ENCODE measurements at regions not wholly inside any gene's neighbourhood (a gene's known extent, or its start where the extent isn't known, plus 50 kb on each side); places are given as distances from the start of the nearest gene placed in this dataset.

DNA sequence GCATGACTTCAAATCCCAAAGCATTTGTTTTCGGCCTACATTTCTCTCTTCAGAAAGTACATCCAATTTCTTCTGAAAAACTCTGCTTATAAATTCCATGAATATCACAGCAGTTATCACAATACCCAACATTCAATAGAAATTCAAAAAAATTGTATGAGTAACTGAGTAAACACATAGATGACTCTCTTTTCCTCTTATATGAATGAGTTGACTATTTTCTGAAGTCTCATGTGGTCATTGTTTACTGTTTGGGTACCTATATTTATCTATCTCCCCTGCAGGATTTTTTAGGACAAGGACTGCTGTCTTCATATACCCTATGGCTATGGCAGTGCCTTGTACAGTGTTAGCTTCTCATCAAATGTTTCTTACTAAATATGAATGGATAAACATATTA is 157.1 kb downstream of the HTR1A start:
- TF ChIP-seq CTCF (IDR thresholded peaks at IDR 0.05; ENCODE audit: partially characterized antibody, unreplicated experiment) = no peak
- DNase-seq = no peak
- Mint-ChIP-seq H3K27ac (ENCODE audit: unreplicated experiment) (no peak overlapping the region), H3K4me3 (ENCODE audit: unreplicated experiment) (no peak overlapping the region), H3K4me1 (ENCODE audit: low read depth, unreplicated experiment) (peaks cover 6% of the 10 kb centered on the region), H3K27me3 (ENCODE audit: unreplicated experiment) (no peaks in the 10 kb centered on the region), H3K9me3 (ENCODE audit: unreplicated experiment) (no peaks in the 10 kb centered on the region), H3K36me3 (ENCODE audit: unreplicated experiment) (no peaks in the 10 kb centered on the region)

- H3K4me1 Mint-ChIP-seq (ENCODE audit: low read depth, unreplicated experiment) = peaks cover 6% of the 10 kb centered on the region
- no peak for DNase-seq
- no peaks in the 10 kb centered on the region for H3K9me3 Mint-ChIP-seq (ENCODE audit: unreplicated experiment)
These were observed 159.1 kb downstream of the HTR1A start for GRCh38 chr5:63803165-63803564.

DNA sequence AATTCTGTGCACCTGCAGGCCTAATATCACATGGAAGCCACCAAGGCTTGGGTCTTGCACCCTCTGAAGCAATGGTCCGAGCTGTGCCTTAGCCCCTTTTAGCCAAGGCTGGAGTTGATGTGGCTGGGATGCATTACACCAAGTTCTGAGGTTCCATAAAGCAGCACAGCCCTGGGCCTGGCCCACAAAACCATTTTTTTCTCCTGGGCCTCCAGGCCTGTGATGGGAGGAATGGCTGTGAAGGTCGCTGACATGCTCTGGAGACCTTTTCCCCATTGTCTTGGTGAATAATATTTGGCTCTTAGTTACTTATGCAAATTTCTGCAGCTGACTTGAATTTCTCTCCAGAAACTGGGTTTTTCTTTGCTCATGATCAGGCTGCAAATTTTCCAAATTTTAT is 167.3 kb downstream of the HTR1A start:
- no peak for DNase-seq
- no peak overlapping the region for H3K4me3 Mint-ChIP-seq (ENCODE audit: unreplicated experiment)
- no peak overlapping the region for H3K27ac Mint-ChIP-seq (ENCODE audit: unreplicated experiment)
- TF ChIP-seq CTCF (IDR thresholded peaks at IDR 0.05; ENCODE audit: partially characterized antibody, unreplicated experiment) = no peak
- peaks cover 8% of the 10 kb centered on the region for H3K9me3 Mint-ChIP-seq (ENCODE audit: unreplicated experiment)
- no peaks in the 10 kb centered on the region for H3K4me1 Mint-ChIP-seq (ENCODE audit: low read depth, unreplicated experiment)
- H3K27me3 Mint-ChIP-seq (ENCODE audit: unreplicated experiment) = peaks cover 4% of the 10 kb centered on the region
- peaks cover 22% of the 10 kb centered on the region for H3K36me3 Mint-ChIP-seq (ENCODE audit: unreplicated experiment)

More at GRCh38 chr5:63803165-63803564, 159.1 kb downstream of the HTR1A start:
- no peak for TF ChIP-seq CTCF (IDR thresholded peaks at IDR 0.05; ENCODE audit: partially characterized antibody, unreplicated experiment)
- H3K27ac Mint-ChIP-seq (ENCODE audit: unreplicated experiment) = peak overlapping the region; percentile 60
- no peak overlapping the region for H3K4me3 Mint-ChIP-seq (ENCODE audit: unreplicated experiment)
- no peaks in the 10 kb centered on the region for H3K36me3 Mint-ChIP-seq (ENCODE audit: unreplicated experiment)
- H3K27me3 Mint-ChIP-seq (ENCODE audit: unreplicated experiment) = no peaks in the 10 kb centered on the region

- Mint-ChIP-seq H3K4me1 (ENCODE audit: low read depth, unreplicated experiment) (no peaks in the 10 kb centered on the region), H3K4me3 (ENCODE audit: unreplicated experiment) (no peak overlapping the region), H3K36me3 (ENCODE audit: unreplicated experiment) (peaks cover 22% of the 10 kb centered on the region), H3K27me3 (ENCODE audit: unreplicated experiment) (peaks cover 4% of the 10 kb centered on the region), H3K27ac (ENCODE audit: unreplicated experiment) (no peak overlapping the region), H3K9me3 (ENCODE audit: unreplicated experiment) (peaks cover 8% of the 10 kb centered on the region)
- TF ChIP-seq CTCF (IDR thresholded peaks at IDR 0.05; ENCODE audit: partially characterized antibody, unreplicated experiment) = no peak
- no peak for DNase-seq
These were observed 167.9 kb downstream of the HTR1A start for GRCh38 chr5:63794296-63794695.

- H3K27me3 Mint-ChIP-seq (ENCODE audit: unreplicated experiment) = no peaks in the 10 kb centered on the region
- no peak for TF ChIP-seq CTCF (IDR thresholded peaks at IDR 0.05; ENCODE audit: partially characterized antibody, unreplicated experiment)
- DNase-seq = no peak
- peaks cover 1% of the 10 kb centered on the region for H3K9me3 Mint-ChIP-seq (ENCODE audit: unreplicated experiment)
- no peak overlapping the region for H3K27ac Mint-ChIP-seq (ENCODE audit: unreplicated experiment)
- H3K4me1 Mint-ChIP-seq (ENCODE audit: low read depth, unreplicated experiment) = peaks cover 3% of the 10 kb centered on the region
- H3K4me3 Mint-ChIP-seq (ENCODE audit: unreplicated experiment) = no peak overlapping the region
- no peaks in the 10 kb centered on the region for H3K36me3 Mint-ChIP-seq (ENCODE audit: unreplicated experiment)
These were observed 187.3 kb downstream of the HTR1A start for GRCh38 chr5:63774939-63775338.

All from glutamatergic neuron (in vitro differentiated cells).